Panc1 (cell line): ENCODE measurements at regions not wholly inside any gene's neighbourhood (a gene's known extent, or its start where the extent isn't known, plus 50 kb on each side); places are given as distances from the start of the nearest gene placed in this dataset.

Source experiments
- ATAC-seq: fragments of 200-7000 bp; cut with Tn5 transposase; 2 replicates; pipeline ENCODE4 v1.9.1; 2020; ENCODE audit warnings: mild to moderate bottlenecking, moderate library complexity
- BruUV-seq: library from RNA; stranded (reverse); fragments of 400-500 nt; replicated peaks from 2 replicates; lab custom pipeline; 2021; lab: Mats Ljungman, UMichigan
- CTCF ChIA-PET: fragments of 300-600 bp; sonication (Branson Sonifier 250); formaldehyde crosslinking; loops from one replicate; lab custom pipeline; 2022; ENCODE audit warnings: antibody characterized with exemption; lab: Charles Lee
- POLR2A ChIA-PET: fragments of 300-600 bp; sonication (Branson Sonifier 250); formaldehyde crosslinking; loops from one replicate; lab custom pipeline; 2022; ENCODE audit warnings: antibody characterized with exemption; lab: Charles Lee
- DNase-seq: peaks from one replicate; pipeline ENCODE4 v3.0.0-alpha.2; 2010; ENCODE audit warnings: low read depth, low spot score
- H3K27ac ChIP-seq: 2 replicates; pipeline ENCODE4 v1.5.1; 2011; ENCODE audit warnings: mild to moderate bottlenecking, low read length, inconsistent platforms
- H3K27me3 ChIP-seq: fragments of 200-500 bp; sonication (Bioruptor generic); 2 replicates; pipeline ENCODE4 v1.6.0; 2014; ENCODE audit warnings: low read length, inconsistent platforms; ENCODE audit not compliant: control insufficient read depth, insufficient read depth
- H3K36me3 ChIP-seq: fragments of 200-500 bp; sonication (Bioruptor generic); 2 replicates; pipeline ENCODE4 v1.5.1; 2014; ENCODE audit warnings: inconsistent platforms, mild to moderate bottlenecking, low read length, moderate library complexity; ENCODE audit not compliant: control insufficient read depth, insufficient read depth
- H3K4me1 ChIP-seq: 2 replicates; pipeline ENCODE4 v1.5.1; 2011; ENCODE audit warnings: inconsistent platforms, mild to moderate bottlenecking, low read length, moderate library complexity; ENCODE audit not compliant: control insufficient read depth, insufficient read depth
- H3K4me3 ChIP-seq, 2 experiments: 2 replicates each; pipeline ENCODE4 v1.5.1; 2011 to 2012; ENCODE audit warnings: low read depth in 2 of 2, low read length in 2 of 2, mild to moderate bottlenecking in 2 of 2, inconsistent platforms in 1 of 2, moderate library complexity in 1 of 2
- H3K9me3 ChIP-seq: fragments of 200-500 bp; sonication (Bioruptor generic); 2 replicates; pipeline ENCODE4 v1.5.1; 2014; ENCODE audit warnings: low read depth, mild to moderate bottlenecking, inconsistent platforms, low read length, moderate library complexity; ENCODE audit not compliant: control insufficient read depth, insufficient read depth
- POLR2AphosphoS5 ChIP-seq: IDR thresholded peaks from 2 replicates; pipeline ENCODE4 v1.6.1; 2012; ENCODE audit warnings: mild to moderate bottlenecking, low read depth, low read length, moderate library complexity
- SIN3A ChIP-seq: IDR thresholded peaks from 2 replicates; pipeline ENCODE4 v1.6.1; 2012; ENCODE audit warnings: low read depth, mild to moderate bottlenecking, low read length, moderate library complexity, borderline replicate concordance; ENCODE audit not compliant: insufficient read depth
- TCF7L2 ChIP-seq: IDR thresholded peaks from 2 replicates; pipeline ENCODE4 v1.6.1; 2011; ENCODE audit warnings: mild to moderate bottlenecking, low read depth, low read length, inconsistent platforms
- in situ Hi-C: cut with HindIII; loops from 2 replicates; pipeline ENCODE4 v1.10.0; 2016; ENCODE audit warnings: low sequenced_read_pairs, low pct_unique_long_range_greater_than_20kb
- intact Hi-C: fragments of 100-400 bp; cut with micrococcal nuclease; formaldehyde crosslinking; loops from one replicate; pipeline ENCODE4 v1.10.0; 2022; ENCODE audit not compliant: unreplicated experiment
- TF ChIP-seq, protein P1 (sequence below), 2 experiments: IDR thresholded peaks; 2 replicates each; pipeline ENCODE4 v1.6.1; 2011 to 2012; ENCODE audit warnings: low read depth in 2 of 2, control low read depth in 1 of 2, low read length in 1 of 2, mild to moderate bottlenecking in 1 of 2, moderate library complexity in 1 of 2; ENCODE audit not compliant: insufficient read depth in 1 of 2
- TF ChIP-seq, protein P2 (sequence below): fragments of 450-650 bp; IDR thresholded peaks from 2 replicates; pipeline ENCODE4 v1.5.1; 2017; ENCODE audit warnings: mild to moderate bottlenecking

- no TSS peak for BruUV-seq
- in situ Hi-C loops = no loop called here
- no peak for DNase-seq
- intact Hi-C loops = no loop called here
- Histone ChIP-seq H3K9me3 (no peaks in the 10 kb centered on the region), H3K27ac (no peak overlapping the region), H3K27me3 (no peaks in the 10 kb centered on the region), H3K4me3 (no peak overlapping the region), H3K4me1 (no peaks in the 10 kb centered on the region), H3K36me3 (no peaks in the 10 kb centered on the region)
- TF ChIP-seq SIN3A = no peak
- TF ChIP-seq TCF7L2 = no peak
- TF ChIP-seq, protein P1, sequence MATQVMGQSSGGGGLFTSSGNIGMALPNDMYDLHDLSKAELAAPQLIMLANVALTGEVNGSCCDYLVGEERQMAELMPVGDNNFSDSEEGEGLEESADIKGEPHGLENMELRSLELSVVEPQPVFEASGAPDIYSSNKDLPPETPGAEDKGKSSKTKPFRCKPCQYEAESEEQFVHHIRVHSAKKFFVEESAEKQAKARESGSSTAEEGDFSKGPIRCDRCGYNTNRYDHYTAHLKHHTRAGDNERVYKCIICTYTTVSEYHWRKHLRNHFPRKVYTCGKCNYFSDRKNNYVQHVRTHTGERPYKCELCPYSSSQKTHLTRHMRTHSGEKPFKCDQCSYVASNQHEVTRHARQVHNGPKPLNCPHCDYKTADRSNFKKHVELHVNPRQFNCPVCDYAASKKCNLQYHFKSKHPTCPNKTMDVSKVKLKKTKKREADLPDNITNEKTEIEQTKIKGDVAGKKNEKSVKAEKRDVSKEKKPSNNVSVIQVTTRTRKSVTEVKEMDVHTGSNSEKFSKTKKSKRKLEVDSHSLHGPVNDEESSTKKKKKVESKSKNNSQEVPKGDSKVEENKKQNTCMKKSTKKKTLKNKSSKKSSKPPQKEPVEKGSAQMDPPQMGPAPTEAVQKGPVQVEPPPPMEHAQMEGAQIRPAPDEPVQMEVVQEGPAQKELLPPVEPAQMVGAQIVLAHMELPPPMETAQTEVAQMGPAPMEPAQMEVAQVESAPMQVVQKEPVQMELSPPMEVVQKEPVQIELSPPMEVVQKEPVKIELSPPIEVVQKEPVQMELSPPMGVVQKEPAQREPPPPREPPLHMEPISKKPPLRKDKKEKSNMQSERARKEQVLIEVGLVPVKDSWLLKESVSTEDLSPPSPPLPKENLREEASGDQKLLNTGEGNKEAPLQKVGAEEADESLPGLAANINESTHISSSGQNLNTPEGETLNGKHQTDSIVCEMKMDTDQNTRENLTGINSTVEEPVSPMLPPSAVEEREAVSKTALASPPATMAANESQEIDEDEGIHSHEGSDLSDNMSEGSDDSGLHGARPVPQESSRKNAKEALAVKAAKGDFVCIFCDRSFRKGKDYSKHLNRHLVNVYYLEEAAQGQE (IDR thresholded peaks at IDR 0.05; ENCODE audit: insufficient read depth in 1 of 2, low read depth in 2 of 2, low read length in 1 of 2) = no peak
- TF ChIP-seq POLR2AphosphoS5 = no peak
- TF ChIP-seq, protein P2, sequence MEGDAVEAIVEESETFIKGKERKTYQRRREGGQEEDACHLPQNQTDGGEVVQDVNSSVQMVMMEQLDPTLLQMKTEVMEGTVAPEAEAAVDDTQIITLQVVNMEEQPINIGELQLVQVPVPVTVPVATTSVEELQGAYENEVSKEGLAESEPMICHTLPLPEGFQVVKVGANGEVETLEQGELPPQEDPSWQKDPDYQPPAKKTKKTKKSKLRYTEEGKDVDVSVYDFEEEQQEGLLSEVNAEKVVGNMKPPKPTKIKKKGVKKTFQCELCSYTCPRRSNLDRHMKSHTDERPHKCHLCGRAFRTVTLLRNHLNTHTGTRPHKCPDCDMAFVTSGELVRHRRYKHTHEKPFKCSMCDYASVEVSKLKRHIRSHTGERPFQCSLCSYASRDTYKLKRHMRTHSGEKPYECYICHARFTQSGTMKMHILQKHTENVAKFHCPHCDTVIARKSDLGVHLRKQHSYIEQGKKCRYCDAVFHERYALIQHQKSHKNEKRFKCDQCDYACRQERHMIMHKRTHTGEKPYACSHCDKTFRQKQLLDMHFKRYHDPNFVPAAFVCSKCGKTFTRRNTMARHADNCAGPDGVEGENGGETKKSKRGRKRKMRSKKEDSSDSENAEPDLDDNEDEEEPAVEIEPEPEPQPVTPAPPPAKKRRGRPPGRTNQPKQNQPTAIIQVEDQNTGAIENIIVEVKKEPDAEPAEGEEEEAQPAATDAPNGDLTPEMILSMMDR = no peak
- ChIA-PET POLR2A (no interaction called here), CTCF (no interaction called here)
- no peak for ATAC-seq
These were observed 234.3 kb downstream of the ETAA1 start for GRCh38 chr2:67631483-67631882.

GRCh38 chr2:67633212-67633856, 236.2 kb downstream of the ETAA1 start:
- intact Hi-C loops = no loop called here
- DNase-seq (no peak), ATAC-seq (no peak)
- no peaks in the 10 kb centered on the region for H3K9me3 ChIP-seq
- ChIA-PET POLR2A (no interaction called here), CTCF (no interaction called here)
- no TSS peak for BruUV-seq
- H3K27ac ChIP-seq = no peak overlapping the region
- no peaks in the 10 kb centered on the region for H3K4me1 ChIP-seq
- no peak overlapping the region for H3K4me3 ChIP-seq
- H3K27me3 ChIP-seq = no peaks in the 10 kb centered on the region
- no peaks in the 10 kb centered on the region for H3K36me3 ChIP-seq
- in situ Hi-C loops = no loop called here
- TF ChIP-seq, protein P2 = no peak
